Activated CD4-positive, alpha-beta T cell treated with anti-CD3 and anti-CD28 coated beads for 48 hours (primary cell): ENCODE measurements at regions not wholly inside any gene's neighbourhood (a gene's known extent, or its start where the extent isn't known, plus 50 kb on each side); places are given as distances from the start of the nearest gene placed in this dataset.
"Not testable (repeated sequence)": the region's sequence is repeated elsewhere in the genome, so short reads cannot be mapped to it uniquely, and the experiment has no call there.

Experiments
- DNase-seq: peaks from one replicate; pipeline ENCODE4 v3.0.0-alpha.2; 2020

- DNase-seq = no peak
Observed at GRCh38 chrX:1009771-1010170, 202.7 kb downstream of the CRLF2 start.

GRCh38 chrX:1006156-1006730 is 206.2 kb downstream of the CRLF2 start:
- no peak for DNase-seq

GRCh38 chrX:1002611-1003010 is 209.8 kb downstream of the CRLF2 start:
- DNase-seq = no peak

GRCh38 chrX:997631-998137 is 214.8 kb downstream of the CRLF2 start:
- no peak for DNase-seq

GRCh38 chrX:994780-995179 is 217.7 kb downstream of the CRLF2 start:
- DNase-seq = no peak

GRCh38 chrX:989959-990510 is 222.4 kb downstream of the CRLF2 start:
- peak; percentile 35 for DNase-seq

- DNase-seq = not testable (repeated sequence)
Observed at GRCh38 chrX:988530-988929, 223.9 kb downstream of the CRLF2 start.

GRCh38 chrX:981791-982626 is 230.4 kb downstream of the CRLF2 start:
- no peak for DNase-seq

GRCh38 chrX:980587-981235 is 231.7 kb downstream of the CRLF2 start:
- DNase-seq = no peak

GRCh38 chrX:979127-979526 is 233.3 kb downstream of the CRLF2 start:
- DNase-seq = not testable (repeated sequence)

- DNase-seq = no peak
Observed at GRCh38 chrX:973010-973632, 239.3 kb downstream of the CRLF2 start.

GRCh38 chrX:968148-968965 is 244.1 kb downstream of the CRLF2 start:
- DNase-seq = no peak

- DNase-seq = no peak
Observed at GRCh38 chrX:966396-967070, 245.9 kb downstream of the CRLF2 start.

- DNase-seq = no peak
Observed at GRCh38 chrX:964831-965416, 247.5 kb downstream of the CRLF2 start.

GRCh38 chrX:960821-961220 is 251.6 kb downstream of the CRLF2 start:
- no peak for DNase-seq

GRCh38 chrX:959595-959994 is 252.9 kb downstream of the CRLF2 start:
- DNase-seq = no peak

- DNase-seq = not testable (repeated sequence)
Observed at GRCh38 chrX:955168-955781, 257.2 kb downstream of the CRLF2 start.

GRCh38 chrX:953879-954482 is 258.5 kb downstream of the CRLF2 start:
- no peak for DNase-seq

GRCh38 chrX:952816-953215 is 259.6 kb downstream of the CRLF2 start:
- no peak for DNase-seq

GRCh38 chrX:947262-947661 is 265.2 kb downstream of the CRLF2 start:
- DNase-seq = not testable (repeated sequence)
